PC-9 (cell line): ENCODE measurements at regions not wholly inside any gene's neighbourhood (a gene's known extent, or its start where the extent isn't known, plus 50 kb on each side); places are given as distances from the start of the nearest gene placed in this dataset.

Experiments used
- BruUV-seq: library from RNA; stranded (reverse); fragments of 400-500 nt; replicated peaks from 2 replicates; lab custom pipeline; 2021; lab: Mats Ljungman, UMichigan
- CTCF ChIA-PET: fragments of 300-600 bp; sonication (Branson Sonifier 250); formaldehyde crosslinking; loops from one replicate; lab custom pipeline; 2022; ENCODE audit warnings: antibody characterized with exemption; lab: Charles Lee
- POLR2A ChIA-PET: fragments of 300-600 bp; sonication (Branson Sonifier 250); formaldehyde crosslinking; loops from one replicate; lab custom pipeline; 2022; ENCODE audit warnings: antibody characterized with exemption; ENCODE audit not compliant: unreplicated experiment; lab: Charles Lee
- DNase-seq, 2 experiments: peaks; one replicate each; pipeline versions ENCODE4 v3.0.0 to v3.0.0-alpha.2; 2015 to 2022; ENCODE audit warnings: mixed read lengths in 1 of 2
- H2AFZ ChIP-seq: fragments of 200-600 bp; sonication (generic); 2 replicates; pipeline ENCODE4 v1.8.1; 2017; ENCODE audit warnings: antibody characterized with exemption
- H3F3A ChIP-seq: fragments of 200-600 bp; sonication (generic); 2 replicates; pipeline ENCODE4 v1.8.1; 2017; ENCODE audit warnings: antibody characterized with exemption, mild to moderate bottlenecking, low read depth; ENCODE audit not compliant: insufficient read depth
- H3K27ac ChIP-seq: fragments of 200-600 bp; sonication (generic); 2 replicates; pipeline ENCODE4 v1.6.1; 2016; ENCODE audit warnings: mixed run types
- H3K27me3 ChIP-seq: fragments of 200-600 bp; sonication (generic); 2 replicates; pipeline ENCODE4 v1.6.1; 2016; ENCODE audit warnings: low read depth, mixed run types; ENCODE audit not compliant: insufficient read depth
- H3K36me3 ChIP-seq: fragments of 200-600 bp; sonication (generic); 2 replicates; pipeline ENCODE4 v1.6.1; 2016; ENCODE audit warnings: low read depth, mixed run types
- H3K4me1 ChIP-seq: fragments of 200-600 bp; sonication (generic); replicated peaks from 2 replicates; pipeline ENCODE4 v1.6.1; 2016; ENCODE audit warnings: mixed run types; ENCODE audit not compliant: insufficient read depth
- H3K4me2 ChIP-seq: fragments of 200-600 bp; sonication (generic); 2 replicates; pipeline ENCODE4 v1.6.1; 2017; ENCODE audit warnings: mixed run types
- H3K4me3 ChIP-seq: fragments of 200-600 bp; sonication (generic); 2 replicates; pipeline ENCODE4 v1.6.1; 2016; ENCODE audit warnings: mixed run types
- H3K79me2 ChIP-seq: fragments of 200-600 bp; sonication (generic); 2 replicates; pipeline ENCODE4 v1.6.1; 2017; ENCODE audit warnings: low read depth, mixed run types
- H3K9me2 ChIP-seq: fragments of 200-600 bp; sonication (generic); 2 replicates; pipeline ENCODE4 v1.8.1; 2017; ENCODE audit warnings: mild to moderate bottlenecking; ENCODE audit not compliant: insufficient read depth
- H3K9me3 ChIP-seq: fragments of 200-600 bp; sonication (generic); 2 replicates; pipeline ENCODE4 v1.8.1; 2016; ENCODE audit warnings: low read depth; ENCODE audit not compliant: insufficient read depth
- H4K20me1 ChIP-seq: fragments of 200-600 bp; sonication (generic); 2 replicates; pipeline ENCODE4 v1.8.1; 2017; ENCODE audit not compliant: insufficient read depth
- EZH2 ChIP-seq: fragments of 200-600 bp; sonication (generic); IDR thresholded peaks from 2 replicates; pipeline ENCODE4 v1.8.0; 2017; ENCODE audit warnings: antibody characterized with exemption, low read depth
- intact Hi-C: fragments of 100-400 bp; cut with micrococcal nuclease; formaldehyde crosslinking; loops from one replicate; pipeline ENCODE4 v1.10.0; 2022; ENCODE audit not compliant: unreplicated experiment
- TF ChIP-seq, protein P1 (sequence below): fragments of 200-600 bp; sonication (generic); conservative IDR thresholded peaks from 2 replicates; pipeline ENCODE4 v1.6.1; 2017; ENCODE audit warnings: mixed run types, antibody characterized with exemption, mild to moderate bottlenecking, moderate library complexity

GRCh38 chr7:22019931-22020330, 74.2 kb upstream of the CDCA7L start:
- H3K9me2 ChIP-seq = no peaks in the 10 kb centered on the region
- ChIA-PET POLR2A (no interaction called here), CTCF (interaction anchor here (0.7 kb wide), 1 partner anchor 253 kb away, joined by 3 read pairs; no protein-coding TSS in a partner anchor)
- H3K36me3 ChIP-seq = no peaks in the 10 kb centered on the region
- peaks cover 93% of the 10 kb centered on the region for H3K27me3 ChIP-seq
- no peak for DNase-seq
- H3K4me2 ChIP-seq = no peak overlapping the region
- no peaks in the 10 kb centered on the region for H4K20me1 ChIP-seq
- H3K79me2 ChIP-seq = no peaks in the 10 kb centered on the region
- intact Hi-C loops = no loop called here
- H3F3A ChIP-seq = no peaks in the 10 kb centered on the region
- H3K27ac ChIP-seq = no peak overlapping the region
- H3K4me1 ChIP-seq = no peaks in the 10 kb centered on the region
- no peak overlapping the region for H2AFZ ChIP-seq
- no TSS peak for BruUV-seq
- no peak overlapping the region for H3K4me3 ChIP-seq
- H3K9me3 ChIP-seq = no peaks in the 10 kb centered on the region
- TF ChIP-seq EZH2 = no peak
- TF ChIP-seq, protein P1, sequence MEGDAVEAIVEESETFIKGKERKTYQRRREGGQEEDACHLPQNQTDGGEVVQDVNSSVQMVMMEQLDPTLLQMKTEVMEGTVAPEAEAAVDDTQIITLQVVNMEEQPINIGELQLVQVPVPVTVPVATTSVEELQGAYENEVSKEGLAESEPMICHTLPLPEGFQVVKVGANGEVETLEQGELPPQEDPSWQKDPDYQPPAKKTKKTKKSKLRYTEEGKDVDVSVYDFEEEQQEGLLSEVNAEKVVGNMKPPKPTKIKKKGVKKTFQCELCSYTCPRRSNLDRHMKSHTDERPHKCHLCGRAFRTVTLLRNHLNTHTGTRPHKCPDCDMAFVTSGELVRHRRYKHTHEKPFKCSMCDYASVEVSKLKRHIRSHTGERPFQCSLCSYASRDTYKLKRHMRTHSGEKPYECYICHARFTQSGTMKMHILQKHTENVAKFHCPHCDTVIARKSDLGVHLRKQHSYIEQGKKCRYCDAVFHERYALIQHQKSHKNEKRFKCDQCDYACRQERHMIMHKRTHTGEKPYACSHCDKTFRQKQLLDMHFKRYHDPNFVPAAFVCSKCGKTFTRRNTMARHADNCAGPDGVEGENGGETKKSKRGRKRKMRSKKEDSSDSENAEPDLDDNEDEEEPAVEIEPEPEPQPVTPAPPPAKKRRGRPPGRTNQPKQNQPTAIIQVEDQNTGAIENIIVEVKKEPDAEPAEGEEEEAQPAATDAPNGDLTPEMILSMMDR = no peak

DNA sequence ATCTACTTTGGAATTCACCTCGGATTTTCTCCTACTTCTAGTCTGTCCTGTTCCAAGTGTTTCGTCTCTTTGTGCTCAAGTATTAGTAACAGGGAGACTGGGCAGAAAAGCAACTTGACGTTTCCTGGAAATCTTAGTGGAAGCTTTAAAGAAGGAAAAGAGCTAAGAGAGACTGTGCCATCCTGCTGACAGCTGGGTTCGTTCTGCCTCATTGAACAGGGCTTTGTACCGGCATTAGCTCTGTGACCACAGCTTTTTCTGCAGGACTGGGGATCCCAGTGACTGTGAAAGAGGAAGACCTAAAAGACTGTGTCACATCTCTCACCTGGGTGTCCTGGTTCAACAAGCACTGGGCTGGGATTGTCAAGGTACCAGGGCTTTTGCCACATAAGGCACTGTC, 70.8 kb upstream of the CDCA7L start:
- TF ChIP-seq, protein P1 = no peak
- no peak overlapping the region for H2AFZ ChIP-seq
- H3K9me2 ChIP-seq = no peaks in the 10 kb centered on the region
- no peaks in the 10 kb centered on the region for H4K20me1 ChIP-seq
- intact Hi-C loops = no loop called here
- DNase-seq = no peak
- H3K4me3 ChIP-seq = no peak overlapping the region
- no peaks in the 10 kb centered on the region for H3K36me3 ChIP-seq
- BruUV-seq = no TSS peak
- POLR2A ChIA-PET = no interaction called here
- H3K79me2 ChIP-seq = no peaks in the 10 kb centered on the region
- H3K27ac ChIP-seq = no peak overlapping the region
- H3K9me3 ChIP-seq = no peaks in the 10 kb centered on the region
- CTCF ChIA-PET = no interaction called here
- no peaks in the 10 kb centered on the region for H3F3A ChIP-seq
- H3K4me1 ChIP-seq = no peaks in the 10 kb centered on the region
- peaks cover 86% of the 10 kb centered on the region for H3K27me3 ChIP-seq
- no peak overlapping the region for H3K4me2 ChIP-seq

DNA sequence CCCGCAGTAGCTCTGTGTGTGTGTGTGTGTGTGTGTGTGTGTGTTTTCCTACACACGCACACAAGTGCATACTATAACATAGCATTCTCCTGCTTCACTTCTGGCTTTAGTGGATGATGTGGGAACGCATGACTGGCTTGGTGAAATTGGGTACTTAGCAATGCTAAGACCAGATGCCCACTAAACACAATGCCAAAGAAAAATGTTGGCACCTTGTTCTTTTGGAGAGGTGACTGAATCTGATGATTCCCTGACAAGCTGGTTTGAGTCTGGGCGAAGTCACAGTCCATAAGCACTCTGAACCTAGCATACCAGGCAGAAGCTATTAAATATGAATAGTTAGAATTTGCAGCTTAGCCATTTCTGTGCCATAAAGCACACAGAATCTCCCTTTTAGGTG, 68.0 kb upstream of the CDCA7L start:
- POLR2A ChIA-PET = interaction anchor here (0.6 kb wide), 1 partner anchor 795 kb away, joined by 3 read pairs; no protein-coding TSS in a partner anchor
- H3K27ac ChIP-seq = no peak overlapping the region
- no peak overlapping the region for H3K4me2 ChIP-seq
- no peak overlapping the region for H2AFZ ChIP-seq
- no peak overlapping the region for H3K4me3 ChIP-seq
- no peaks in the 10 kb centered on the region for H3K36me3 ChIP-seq
- no peaks in the 10 kb centered on the region for H4K20me1 ChIP-seq
- no peaks in the 10 kb centered on the region for H3K79me2 ChIP-seq
- no peaks in the 10 kb centered on the region for H3F3A ChIP-seq
- H3K27me3 ChIP-seq = peaks cover 85% of the 10 kb centered on the region
- H3K9me2 ChIP-seq = no peaks in the 10 kb centered on the region
- CTCF ChIA-PET = interaction anchor here (0.5 kb wide), 1 partner anchor 31 kb away, joined by 5 read pairs; no protein-coding TSS in a partner anchor
- intact Hi-C loops = no loop called here
- no peaks in the 10 kb centered on the region for H3K9me3 ChIP-seq
- no TSS peak for BruUV-seq
- no peaks in the 10 kb centered on the region for H3K4me1 ChIP-seq
- no peak for DNase-seq
- TF ChIP-seq, protein P1 = no peak
- TF ChIP-seq EZH2 = no peak
